GM12878 (cell line): ENCODE measurements at regions not wholly inside any gene's neighbourhood (a gene's known extent, or its start where the extent isn't known, plus 50 kb on each side); places are given as distances from the start of the nearest gene placed in this dataset.

Experiments used
- ATAC-seq: fragments of 200-7000 bp; cut with Tn5 transposase; 3 replicates; pipeline ENCODE4 v1.9.1; 2020; ENCODE audit warnings: mild to moderate bottlenecking, moderate library complexity
- BruUV-seq: library from RNA; stranded (reverse); fragments of 400-500 nt; replicated peaks from 2 replicates; lab custom pipeline; 2021; lab: Mats Ljungman, UMichigan
- CTCF ChIA-PET: fragments of 300-600 bp; sonication (Branson Sonifier 250); formaldehyde crosslinking; extraction: SDS; loops from one replicate; lab custom pipeline; 2021; ENCODE audit warnings: inconsistent platforms; lab: Yijun Ruan, JAX
- POLR2A ChIA-PET: fragments of 350-600 bp; formaldehyde crosslinking; extraction: SDS; loops from one replicate; lab custom pipeline; 2021; ENCODE audit warnings: inconsistent platforms; lab: Charles Lee
- RAD21 ChIA-PET: fragments of 300-600 bp; sonication (Branson Sonifier 250); formaldehyde crosslinking; loops from one replicate; lab custom pipeline; 2023; ENCODE audit warnings: antibody characterized with exemption; ENCODE audit not compliant: unreplicated experiment; lab: Charles Lee
- SMC1A ChIA-PET: fragments of 300-600 bp; sonication (Branson Sonifier 250); formaldehyde crosslinking; loops from one replicate; lab custom pipeline; 2023; ENCODE audit not compliant: unreplicated experiment, uncharacterized antibody; lab: Charles Lee
- DNase-seq: peaks from one replicate; pipeline ENCODE4 v3.0.0-alpha.2; 2011; ENCODE audit warnings: low read depth, low spot score
- FAIRE-seq: peaks from 3 replicates; lab custom pipeline; 2011; peaks lifted over from hg19 to GRCh38; lab: Jason Lieb, UNC
- H2AFZ ChIP-seq: 2 replicates; pipeline ENCODE4 v1.6.0; 2011; ENCODE audit warnings: low read depth, low read length, control low read depth; ENCODE audit not compliant: control insufficient read depth
- H3K27ac ChIP-seq: 2 replicates; pipeline ENCODE4 v1.5.1; 2011; ENCODE audit warnings: control low read depth; ENCODE audit not compliant: control insufficient read depth, insufficient read depth
- H3K27me3 ChIP-seq, 2 experiments: replicated peaks in 1 of 2; 2 replicates each; pipeline versions ENCODE4 v1.6.0 to v1.6.1; 2011; ENCODE audit warnings: low read length in 1 of 2; ENCODE audit not compliant: control insufficient read depth in 2 of 2, insufficient read depth in 2 of 2
- H3K36me3 ChIP-seq, 2 experiments: 2 replicates each; pipeline ENCODE4 v1.5.1; 2011; ENCODE audit warnings: low read length in 1 of 2; ENCODE audit not compliant: control insufficient read depth in 2 of 2, insufficient read depth in 2 of 2
- H3K4me1 ChIP-seq: 2 replicates; pipeline ENCODE4 v1.6.1; 2011; ENCODE audit warnings: mild to moderate bottlenecking, low read length, moderate library complexity, mixed read lengths; ENCODE audit not compliant: control insufficient read depth, insufficient read depth
- H3K4me2 ChIP-seq: 2 replicates; pipeline ENCODE4 v1.6.0; 2011; ENCODE audit warnings: control low read depth; ENCODE audit not compliant: control insufficient read depth, insufficient read depth
- H3K4me3 ChIP-seq: fragments of 200-600 bp; sonication (generic); 2 replicates; pipeline ENCODE4 v1.5.1; 2016
- H3K79me2 ChIP-seq: 2 replicates; pipeline ENCODE4 v1.6.0; 2011; ENCODE audit warnings: low read length; ENCODE audit not compliant: control insufficient read depth, insufficient read depth
- H3K9ac ChIP-seq: 2 replicates; pipeline ENCODE4 v1.8.0; 2011; ENCODE audit warnings: low read length, control low read depth, mixed read lengths; ENCODE audit not compliant: control insufficient read depth, insufficient read depth
- H3K9me3 ChIP-seq: replicated peaks from 3 replicates; pipeline ENCODE4 v1.5.1; 2011; ENCODE audit warnings: mild to moderate bottlenecking, low read length; ENCODE audit not compliant: control insufficient read depth, insufficient read depth
- H4K20me1 ChIP-seq: 2 replicates; pipeline ENCODE4 v1.6.0; 2011; ENCODE audit not compliant: control insufficient read depth, insufficient read depth
- BMI1 ChIP-seq: fragments of 450-650 bp; IDR thresholded peaks from 2 replicates; pipeline ENCODE4 v1.6.1; 2016; ENCODE audit warnings: mild to moderate bottlenecking, moderate library complexity, borderline replicate concordance
- CHD2 ChIP-seq: IDR thresholded peaks from 2 replicates; pipeline ENCODE4 v1.6.1; 2011; ENCODE audit warnings: low read depth, low read length, improper control_type of control experiment, borderline replicate concordance
- CREB1 ChIP-seq: IDR thresholded peaks from 2 replicates; pipeline ENCODE4 v1.6.1; 2012; ENCODE audit warnings: low read depth, mild to moderate bottlenecking, inconsistent platforms
- FOXK2 ChIP-seq: fragments of 450-650 bp; IDR thresholded peaks from 2 replicates; pipeline ENCODE4 v1.6.1; 2017; ENCODE audit warnings: mild to moderate bottlenecking, moderate library complexity
- GATAD2B ChIP-seq: fragments of 450-650 bp; conservative IDR thresholded peaks from 2 replicates; pipeline ENCODE4 v1.6.1; 2017; ENCODE audit warnings: low read depth, mild to moderate bottlenecking, moderate library complexity
- MEF2B ChIP-seq: fragments of 450-650 bp; IDR thresholded peaks from 2 replicates; pipeline ENCODE4 v1.6.1; 2018; ENCODE audit warnings: mild to moderate bottlenecking, moderate library complexity; ENCODE audit not compliant: partially characterized antibody, poor library complexity, severe bottlenecking
- MYB ChIP-seq: fragments of 150-350 bp; IDR thresholded peaks from 2 replicates; pipeline ENCODE4 v1.6.1; 2014; ENCODE audit warnings: mild to moderate bottlenecking, low read depth, low read length, borderline replicate concordance
- NBN ChIP-seq: fragments of 450-650 bp; IDR thresholded peaks from 2 replicates; pipeline ENCODE4 v1.6.1; 2016
- NFXL1 ChIP-seq: fragments of 450-650 bp; IDR thresholded peaks from 2 replicates; pipeline ENCODE4 v1.6.1; 2017; ENCODE audit warnings: antibody characterized with exemption, mild to moderate bottlenecking, borderline replicate concordance
- PML ChIP-seq: IDR thresholded peaks from 2 replicates; pipeline ENCODE4 v1.6.1; 2012; ENCODE audit warnings: low read length, inconsistent platforms
- RUNX3 ChIP-seq: IDR thresholded peaks from 2 replicates; pipeline ENCODE4 v1.6.1; 2012; ENCODE audit warnings: low read length, inconsistent platforms
- SMAD1 ChIP-seq: fragments of 450-650 bp; IDR thresholded peaks from 2 replicates; pipeline ENCODE4 v1.6.1; 2018; ENCODE audit warnings: mild to moderate bottlenecking, low read depth; ENCODE audit not compliant: partially characterized antibody
- TCF3 ChIP-seq: IDR thresholded peaks from 2 replicates; pipeline ENCODE4 v1.6.1; 2012; ENCODE audit warnings: low read depth, mild to moderate bottlenecking, low read length, borderline replicate concordance; ENCODE audit not compliant: insufficient read depth
- USF1 ChIP-seq: IDR thresholded peaks from 2 replicates; pipeline ENCODE4 v1.6.1; 2011; ENCODE audit warnings: borderline replicate concordance, low read depth, mild to moderate bottlenecking, moderate library complexity, mixed read lengths, low read length; ENCODE audit not compliant: insufficient read depth; ENCODE audit errors: extremely low read length
- ZNF217 ChIP-seq: fragments of 450-650 bp; IDR thresholded peaks from 2 replicates; pipeline ENCODE4 v1.6.1; 2017; ENCODE audit warnings: antibody characterized with exemption, mild to moderate bottlenecking
- ZZZ3 ChIP-seq: IDR thresholded peaks from 2 replicates; pipeline ENCODE4 v1.6.1; 2011; ENCODE audit warnings: low read depth; ENCODE audit not compliant: control insufficient read depth, insufficient read length
- WGBS: methylation state at CpG from one replicate; pipeline ENCODE4 v1.1.6; 2016; ENCODE audit warnings: low lambda C conversion rate; ENCODE audit not compliant: insufficient replicate concordance, insufficient coverage; ENCODE audit errors: missing lambda C conversion rate; 5-methylcytosine and 5-hydroxymethylcytosine counted together
- in situ Hi-C: fragments of 300-500 bp; cut with MboI; formaldehyde crosslinking; loops from 9 replicates; pipeline ENCODE4 v1.14.3; 2018; ENCODE audit warnings: mixed read lengths
- intact Hi-C: fragments of 100-400 bp; cut with micrococcal nuclease; formaldehyde crosslinking; loops from one replicate; pipeline ENCODE4 v1.14.2; 2022; ENCODE audit not compliant: unreplicated experiment
- TF ChIP-seq, protein P1 (sequence below): fragments of 450-650 bp; IDR thresholded peaks from 2 replicates; pipeline ENCODE4 v1.6.1; 2018; ENCODE audit warnings: mild to moderate bottlenecking, low read depth, moderate library complexity; ENCODE audit not compliant: partially characterized antibody
- TF ChIP-seq, protein P2 (sequence below): fragments of 450-650 bp; formaldehyde crosslinking; IDR thresholded peaks from 2 replicates; pipeline ENCODE4 v1.4.0; 2020; ENCODE audit warnings: mild to moderate bottlenecking, moderate library complexity

GRCh38 chrX:55867181-55867651 lies 149.7 kb downstream of the RRAGB start:
- ChIA-PET POLR2A (no interaction called here), RAD21 (interaction anchor here (1.3 to 3.4 kb wide), 3 partner anchors 41 to 867 kb away, joined by 3 to 10 read pairs (median 8); no protein-coding TSS in a partner anchor), CTCF (no interaction called here), SMC1A (interaction anchor here (2.4 kb wide), 1 partner anchor 52 kb away, joined by 8 read pairs; no protein-coding TSS in a partner anchor)
- H3K4me3 ChIP-seq: no peak overlapping the region
- H3K9me3 ChIP-seq: no peaks in the 10 kb centered on the region
- H3K36me3 ChIP-seq: no peaks in the 10 kb centered on the region
- H3K4me2 ChIP-seq: peak overlapping the region; percentile 2; the same call in 1 of the 2 replicates
- no peaks in the 10 kb centered on the region for H4K20me1 ChIP-seq
- DNase-seq (peak; percentile 86), FAIRE-seq (no peak), ATAC-seq (peak; percentile 93)
- H3K9ac ChIP-seq: peak overlapping the region; percentile 12; the same call in 1 of the 2 replicates
- peak overlapping the region; percentile 57 for H3K27ac ChIP-seq
- peaks cover 8% of the 10 kb centered on the region for H3K4me1 ChIP-seq
- H2AFZ ChIP-seq: peak overlapping the region; percentile 19; the same call in 1 of the 2 replicates
- H3K79me2 ChIP-seq: no peaks in the 10 kb centered on the region
- H3K27me3 ChIP-seq: no peaks in the 10 kb centered on the region
- BruUV-seq: no TSS peak
- in situ Hi-C loops: no loop called here
- 0% methylated on average over 1 of the region's 1 CpG for WGBS
- intact Hi-C loops: loop anchor here (1.0 to 10.0 kb wide), 5 partner anchors 41 to 148 kb away; no protein-coding TSS in a partner anchor
- TF ChIP-seq PML (no peak), MEF2B (no peak), USF1 (no peak), ZZZ3 (no peak), TCF3 (no peak), NBN (0 out of 2 replicates have a peak, but pooled peaks have one; percentile 49), SMAD1 (peak; percentile 97), NFXL1 (no peak), CHD2 (no peak), ZNF217 (no peak), CREB1 (no peak), GATAD2B (peak; percentile 60; the same call in 1 of the 2 replicates), FOXK2 (no peak), RUNX3 (peak; percentile 82), BMI1 (peak; percentile 8; the same call in 1 of the 2 replicates), MYB (no peak)
- TF ChIP-seq, protein P1, sequence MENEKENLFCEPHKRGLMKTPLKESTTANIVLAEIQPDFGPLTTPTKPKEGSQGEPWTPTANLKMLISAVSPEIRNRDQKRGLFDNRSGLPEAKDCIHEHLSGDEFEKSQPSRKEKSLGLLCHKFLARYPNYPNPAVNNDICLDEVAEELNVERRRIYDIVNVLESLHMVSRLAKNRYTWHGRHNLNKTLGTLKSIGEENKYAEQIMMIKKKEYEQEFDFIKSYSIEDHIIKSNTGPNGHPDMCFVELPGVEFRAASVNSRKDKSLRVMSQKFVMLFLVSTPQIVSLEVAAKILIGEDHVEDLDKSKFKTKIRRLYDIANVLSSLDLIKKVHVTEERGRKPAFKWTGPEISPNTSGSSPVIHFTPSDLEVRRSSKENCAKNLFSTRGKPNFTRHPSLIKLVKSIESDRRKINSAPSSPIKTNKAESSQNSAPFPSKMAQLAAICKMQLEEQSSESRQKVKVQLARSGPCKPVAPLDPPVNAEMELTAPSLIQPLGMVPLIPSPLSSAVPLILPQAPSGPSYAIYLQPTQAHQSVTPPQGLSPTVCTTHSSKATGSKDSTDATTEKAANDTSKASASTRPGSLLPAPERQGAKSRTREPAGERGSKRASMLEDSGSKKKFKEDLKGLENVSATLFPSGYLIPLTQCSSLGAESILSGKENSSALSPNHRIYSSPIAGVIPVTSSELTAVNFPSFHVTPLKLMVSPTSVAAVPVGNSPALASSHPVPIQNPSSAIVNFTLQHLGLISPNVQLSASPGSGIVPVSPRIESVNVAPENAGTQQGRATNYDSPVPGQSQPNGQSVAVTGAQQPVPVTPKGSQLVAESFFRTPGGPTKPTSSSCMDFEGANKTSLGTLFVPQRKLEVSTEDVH: no peak
- TF ChIP-seq, protein P2, sequence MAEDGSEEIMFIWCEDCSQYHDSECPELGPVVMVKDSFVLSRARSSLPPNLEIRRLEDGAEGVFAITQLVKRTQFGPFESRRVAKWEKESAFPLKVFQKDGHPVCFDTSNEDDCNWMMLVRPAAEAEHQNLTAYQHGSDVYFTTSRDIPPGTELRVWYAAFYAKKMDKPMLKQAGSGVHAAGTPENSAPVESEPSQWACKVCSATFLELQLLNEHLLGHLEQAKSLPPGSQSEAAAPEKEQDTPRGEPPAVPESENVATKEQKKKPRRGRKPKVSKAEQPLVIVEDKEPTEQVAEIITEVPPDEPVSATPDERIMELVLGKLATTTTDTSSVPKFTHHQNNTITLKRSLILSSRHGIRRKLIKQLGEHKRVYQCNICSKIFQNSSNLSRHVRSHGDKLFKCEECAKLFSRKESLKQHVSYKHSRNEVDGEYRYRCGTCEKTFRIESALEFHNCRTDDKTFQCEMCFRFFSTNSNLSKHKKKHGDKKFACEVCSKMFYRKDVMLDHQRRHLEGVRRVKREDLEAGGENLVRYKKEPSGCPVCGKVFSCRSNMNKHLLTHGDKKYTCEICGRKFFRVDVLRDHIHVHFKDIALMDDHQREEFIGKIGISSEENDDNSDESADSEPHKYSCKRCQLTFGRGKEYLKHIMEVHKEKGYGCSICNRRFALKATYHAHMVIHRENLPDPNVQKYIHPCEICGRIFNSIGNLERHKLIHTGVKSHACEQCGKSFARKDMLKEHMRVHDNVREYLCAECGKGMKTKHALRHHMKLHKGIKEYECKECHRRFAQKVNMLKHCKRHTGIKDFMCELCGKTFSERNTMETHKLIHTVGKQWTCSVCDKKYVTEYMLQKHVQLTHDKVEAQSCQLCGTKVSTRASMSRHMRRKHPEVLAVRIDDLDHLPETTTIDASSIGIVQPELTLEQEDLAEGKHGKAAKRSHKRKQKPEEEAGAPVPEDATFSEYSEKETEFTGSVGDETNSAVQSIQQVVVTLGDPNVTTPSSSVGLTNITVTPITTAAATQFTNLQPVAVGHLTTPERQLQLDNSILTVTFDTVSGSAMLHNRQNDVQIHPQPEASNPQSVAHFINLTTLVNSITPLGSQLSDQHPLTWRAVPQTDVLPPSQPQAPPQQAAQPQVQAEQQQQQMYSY: 0 out of 2 replicates have a peak, but pooled peaks have one; percentile 2
